ENCODE measurements at regions not wholly inside any gene's neighbourhood (a gene's known extent, or its start where the extent isn't known, plus 50 kb on each side); places are given as distances from the start of the nearest gene placed in this dataset.

DNA sequence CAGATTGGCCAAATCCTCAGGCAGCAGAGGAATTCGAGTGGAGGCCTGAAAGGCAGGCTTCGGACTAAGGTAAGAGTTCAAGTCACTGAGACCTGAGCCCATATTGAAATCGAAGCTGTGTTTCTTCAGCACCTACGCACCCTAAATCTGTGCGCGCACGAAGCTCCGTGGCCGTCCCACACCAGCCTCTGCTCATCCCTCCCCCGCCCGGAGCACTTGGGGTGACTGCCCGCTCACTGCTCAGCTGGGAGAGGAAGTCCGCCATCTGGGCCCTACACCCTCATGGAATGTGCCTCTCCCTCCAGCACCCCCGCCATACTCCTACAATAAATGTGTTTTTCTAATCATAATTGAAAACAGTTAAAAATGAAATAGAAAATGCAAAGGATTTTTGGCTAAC is 734.5 kb downstream of the GALR1 start:
- Histone ChIP-seq H3K79me2 (replicated peaks; ENCODE audit: insufficient read depth, low read length) (no peaks in the 10 kb centered on the region), H4K20me1 (ENCODE audit: insufficient read depth) (no peaks in the 10 kb centered on the region), H3K9me2 (ENCODE audit: insufficient read depth, low read length) (no peaks in the 10 kb centered on the region), H3K36me3 (ENCODE audit: insufficient read depth, low read length) (no peaks in the 10 kb centered on the region), H3K4me3 (ENCODE audit: low read length) (no peak overlapping the region), H3F3A (ENCODE audit: insufficient read depth, low read length, poor library complexity, severe bottlenecking) (no peaks in the 10 kb centered on the region), H3K27ac (ENCODE audit: low read length) (no peak overlapping the region), H3K9ac (ENCODE audit: low read length) (no peak overlapping the region), H2AFZ (ENCODE audit: low read depth, low read length) (no peak overlapping the region), H3K27me3 (ENCODE audit: insufficient read depth, low read depth, low read length) (no peaks in the 10 kb centered on the region), H3K4me2 (ENCODE audit: low read length) (no peak overlapping the region), H3K9me3 (ENCODE audit: low read length) (no peaks in the 10 kb centered on the region)
- TF ChIP-seq, protein P1, sequence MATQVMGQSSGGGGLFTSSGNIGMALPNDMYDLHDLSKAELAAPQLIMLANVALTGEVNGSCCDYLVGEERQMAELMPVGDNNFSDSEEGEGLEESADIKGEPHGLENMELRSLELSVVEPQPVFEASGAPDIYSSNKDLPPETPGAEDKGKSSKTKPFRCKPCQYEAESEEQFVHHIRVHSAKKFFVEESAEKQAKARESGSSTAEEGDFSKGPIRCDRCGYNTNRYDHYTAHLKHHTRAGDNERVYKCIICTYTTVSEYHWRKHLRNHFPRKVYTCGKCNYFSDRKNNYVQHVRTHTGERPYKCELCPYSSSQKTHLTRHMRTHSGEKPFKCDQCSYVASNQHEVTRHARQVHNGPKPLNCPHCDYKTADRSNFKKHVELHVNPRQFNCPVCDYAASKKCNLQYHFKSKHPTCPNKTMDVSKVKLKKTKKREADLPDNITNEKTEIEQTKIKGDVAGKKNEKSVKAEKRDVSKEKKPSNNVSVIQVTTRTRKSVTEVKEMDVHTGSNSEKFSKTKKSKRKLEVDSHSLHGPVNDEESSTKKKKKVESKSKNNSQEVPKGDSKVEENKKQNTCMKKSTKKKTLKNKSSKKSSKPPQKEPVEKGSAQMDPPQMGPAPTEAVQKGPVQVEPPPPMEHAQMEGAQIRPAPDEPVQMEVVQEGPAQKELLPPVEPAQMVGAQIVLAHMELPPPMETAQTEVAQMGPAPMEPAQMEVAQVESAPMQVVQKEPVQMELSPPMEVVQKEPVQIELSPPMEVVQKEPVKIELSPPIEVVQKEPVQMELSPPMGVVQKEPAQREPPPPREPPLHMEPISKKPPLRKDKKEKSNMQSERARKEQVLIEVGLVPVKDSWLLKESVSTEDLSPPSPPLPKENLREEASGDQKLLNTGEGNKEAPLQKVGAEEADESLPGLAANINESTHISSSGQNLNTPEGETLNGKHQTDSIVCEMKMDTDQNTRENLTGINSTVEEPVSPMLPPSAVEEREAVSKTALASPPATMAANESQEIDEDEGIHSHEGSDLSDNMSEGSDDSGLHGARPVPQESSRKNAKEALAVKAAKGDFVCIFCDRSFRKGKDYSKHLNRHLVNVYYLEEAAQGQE (IDR thresholded peaks at IDR 0.05; ENCODE audit: borderline replicate concordance), result no peak
- TF ChIP-seq EZH2 (IDR thresholded peaks at IDR 0.05; ENCODE audit: borderline replicate concordance, insufficient read depth, low read length, poor library complexity, severe bottlenecking), result no peak
- no peak for TF ChIP-seq TAF1 (IDR thresholded peaks at IDR 0.05; ENCODE audit: low read depth)
- TF ChIP-seq EP300 (conservative IDR thresholded peaks at IDR 0.05; ENCODE audit: poor library complexity, severe bottlenecking), result no peak
- no peak for TF ChIP-seq RAD21 (conservative IDR thresholded peaks at IDR 0.05)
- no peak for TF ChIP-seq POLR2AphosphoS5 (IDR thresholded peaks at IDR 0.05)
- TF ChIP-seq, protein P2, sequence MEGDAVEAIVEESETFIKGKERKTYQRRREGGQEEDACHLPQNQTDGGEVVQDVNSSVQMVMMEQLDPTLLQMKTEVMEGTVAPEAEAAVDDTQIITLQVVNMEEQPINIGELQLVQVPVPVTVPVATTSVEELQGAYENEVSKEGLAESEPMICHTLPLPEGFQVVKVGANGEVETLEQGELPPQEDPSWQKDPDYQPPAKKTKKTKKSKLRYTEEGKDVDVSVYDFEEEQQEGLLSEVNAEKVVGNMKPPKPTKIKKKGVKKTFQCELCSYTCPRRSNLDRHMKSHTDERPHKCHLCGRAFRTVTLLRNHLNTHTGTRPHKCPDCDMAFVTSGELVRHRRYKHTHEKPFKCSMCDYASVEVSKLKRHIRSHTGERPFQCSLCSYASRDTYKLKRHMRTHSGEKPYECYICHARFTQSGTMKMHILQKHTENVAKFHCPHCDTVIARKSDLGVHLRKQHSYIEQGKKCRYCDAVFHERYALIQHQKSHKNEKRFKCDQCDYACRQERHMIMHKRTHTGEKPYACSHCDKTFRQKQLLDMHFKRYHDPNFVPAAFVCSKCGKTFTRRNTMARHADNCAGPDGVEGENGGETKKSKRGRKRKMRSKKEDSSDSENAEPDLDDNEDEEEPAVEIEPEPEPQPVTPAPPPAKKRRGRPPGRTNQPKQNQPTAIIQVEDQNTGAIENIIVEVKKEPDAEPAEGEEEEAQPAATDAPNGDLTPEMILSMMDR (IDR thresholded peaks at IDR 0.05; ENCODE audit: poor library complexity, severe bottlenecking), result no peak
- TF ChIP-seq MXI1 (conservative IDR thresholded peaks at IDR 0.05; ENCODE audit: poor library complexity, severe bottlenecking), result no peak
- no peak for TF ChIP-seq SMC3 (conservative IDR thresholded peaks at IDR 0.05; ENCODE audit: poor library complexity)

DNA sequence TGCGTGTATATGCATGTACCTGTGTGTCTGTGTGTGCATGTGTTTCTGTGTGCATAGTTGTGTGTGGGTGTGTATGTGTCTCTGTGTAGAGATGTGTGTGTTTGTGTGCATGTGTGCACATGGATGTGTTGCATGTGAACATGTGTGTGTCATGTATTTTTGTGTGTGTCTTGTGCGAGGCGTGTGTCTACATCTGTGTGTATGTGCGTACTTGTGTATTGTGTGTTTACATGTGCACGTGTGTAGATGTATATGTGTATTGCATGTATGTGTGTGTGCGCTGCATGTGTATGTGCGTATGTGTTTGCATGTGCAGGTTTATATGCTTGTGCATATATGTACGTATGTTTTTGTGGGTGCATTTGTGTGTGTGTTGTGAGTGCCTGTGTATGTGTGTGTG is 735.2 kb downstream of the GALR1 start:
- H4K20me1 ChIP-seq (ENCODE audit: insufficient read depth), result no peaks in the 10 kb centered on the region
- no peaks in the 10 kb centered on the region for H3F3A ChIP-seq (ENCODE audit: insufficient read depth, low read length, poor library complexity, severe bottlenecking)
- H3K9me3 ChIP-seq (ENCODE audit: low read length), result no peaks in the 10 kb centered on the region
- H3K9me2 ChIP-seq (ENCODE audit: insufficient read depth, low read length), result no peaks in the 10 kb centered on the region
- H2AFZ ChIP-seq (ENCODE audit: low read depth, low read length), result no peak overlapping the region
- H3K9ac ChIP-seq (ENCODE audit: low read length), result no peak overlapping the region
- no peak overlapping the region for H3K4me2 ChIP-seq (ENCODE audit: low read length)
- no peak overlapping the region for H3K27ac ChIP-seq (ENCODE audit: low read length)
- H3K4me3 ChIP-seq (ENCODE audit: low read length), result no peak overlapping the region
- no peaks in the 10 kb centered on the region for H3K36me3 ChIP-seq (ENCODE audit: insufficient read depth, low read length)
- no peaks in the 10 kb centered on the region for H3K27me3 ChIP-seq (ENCODE audit: insufficient read depth, low read depth, low read length)
- TF ChIP-seq RAD21 (conservative IDR thresholded peaks at IDR 0.05) (no peak), EP300 (conservative IDR thresholded peaks at IDR 0.05; ENCODE audit: poor library complexity, severe bottlenecking) (no peak)
- H3K79me2 ChIP-seq (replicated peaks; ENCODE audit: insufficient read depth, low read length), result no peaks in the 10 kb centered on the region
